Neural crest cell (in vitro differentiated cells): ENCODE measurements at regions not wholly inside any gene's neighbourhood (a gene's known extent, or its start where the extent isn't known, plus 50 kb on each side); places are given as distances from the start of the nearest gene placed in this dataset.

Experiments
- DNase-seq: peaks from one replicate; pipeline ENCODE4 v3.0.0; 2021; ENCODE audit warnings: low read depth, mixed read lengths, low spot score
- H3K27ac Mint-ChIP-seq: one replicate; pipeline ENCODE4 v1.8.0; 2021; ENCODE audit warnings: mild to moderate bottlenecking, mixed read lengths; ENCODE audit not compliant: unreplicated experiment
- H3K27me3 Mint-ChIP-seq: 2 replicates; pipeline ENCODE4 v1.8.0; 2021; ENCODE audit warnings: low read depth, mild to moderate bottlenecking, mixed read lengths
- H3K36me3 Mint-ChIP-seq: 2 replicates; pipeline ENCODE4 v1.8.0; 2021; ENCODE audit warnings: low read depth, mild to moderate bottlenecking, mixed read lengths
- H3K4me1 Mint-ChIP-seq: 2 replicates; pipeline ENCODE4 v1.8.0; 2021; ENCODE audit warnings: mixed read lengths
- H3K4me3 Mint-ChIP-seq: one replicate; pipeline ENCODE4 v1.8.0; 2021; ENCODE audit warnings: mild to moderate bottlenecking, mixed read lengths
- H3K9me3 Mint-ChIP-seq: 2 replicates; pipeline ENCODE4 v1.8.0; 2021; ENCODE audit warnings: mixed read lengths
- TF ChIP-seq, protein P1 (sequence below): fragments of 200-600 bp; sonication (generic); conservative IDR thresholded peaks from 2 replicates; pipeline ENCODE4 v1.5.0; 2021; ENCODE audit warnings: antibody characterized with exemption, mild to moderate bottlenecking

DNA sequence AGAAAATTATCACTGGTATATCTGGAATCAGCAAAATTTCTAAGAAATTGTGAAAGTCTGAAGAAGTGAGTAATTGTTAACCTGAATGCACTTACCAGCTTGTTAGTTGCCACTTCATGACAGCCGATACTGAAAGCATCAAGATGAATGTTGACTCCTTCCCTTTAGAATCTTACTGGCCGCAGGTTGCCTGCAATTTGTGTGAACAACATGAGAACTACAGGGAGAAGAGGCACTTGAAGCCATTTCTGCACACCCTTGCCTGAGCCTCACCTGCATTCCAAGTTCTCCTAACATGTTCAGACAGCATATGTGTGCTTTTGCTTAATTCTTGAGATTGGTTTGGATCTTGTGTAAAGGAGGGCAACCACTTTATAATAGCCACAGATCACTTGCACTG lies 59.2 kb upstream of the SSX2IP start:
- no peak overlapping the region for H3K4me3 Mint-ChIP-seq
- H3K9me3 Mint-ChIP-seq, result no peaks in the 10 kb centered on the region
- TF ChIP-seq, protein P1, sequence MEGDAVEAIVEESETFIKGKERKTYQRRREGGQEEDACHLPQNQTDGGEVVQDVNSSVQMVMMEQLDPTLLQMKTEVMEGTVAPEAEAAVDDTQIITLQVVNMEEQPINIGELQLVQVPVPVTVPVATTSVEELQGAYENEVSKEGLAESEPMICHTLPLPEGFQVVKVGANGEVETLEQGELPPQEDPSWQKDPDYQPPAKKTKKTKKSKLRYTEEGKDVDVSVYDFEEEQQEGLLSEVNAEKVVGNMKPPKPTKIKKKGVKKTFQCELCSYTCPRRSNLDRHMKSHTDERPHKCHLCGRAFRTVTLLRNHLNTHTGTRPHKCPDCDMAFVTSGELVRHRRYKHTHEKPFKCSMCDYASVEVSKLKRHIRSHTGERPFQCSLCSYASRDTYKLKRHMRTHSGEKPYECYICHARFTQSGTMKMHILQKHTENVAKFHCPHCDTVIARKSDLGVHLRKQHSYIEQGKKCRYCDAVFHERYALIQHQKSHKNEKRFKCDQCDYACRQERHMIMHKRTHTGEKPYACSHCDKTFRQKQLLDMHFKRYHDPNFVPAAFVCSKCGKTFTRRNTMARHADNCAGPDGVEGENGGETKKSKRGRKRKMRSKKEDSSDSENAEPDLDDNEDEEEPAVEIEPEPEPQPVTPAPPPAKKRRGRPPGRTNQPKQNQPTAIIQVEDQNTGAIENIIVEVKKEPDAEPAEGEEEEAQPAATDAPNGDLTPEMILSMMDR, result no peak
- DNase-seq, result no peak
- H3K4me1 Mint-ChIP-seq, result peaks cover 15% of the 10 kb centered on the region
- H3K27me3 Mint-ChIP-seq, result peaks cover 7% of the 10 kb centered on the region
- no peak overlapping the region for H3K27ac Mint-ChIP-seq
- no peaks in the 10 kb centered on the region for H3K36me3 Mint-ChIP-seq

GRCh38 chr1:84748364-84748763 lies 58.1 kb upstream of the SSX2IP start:
- DNase-seq, result no peak
- peaks cover 6% of the 10 kb centered on the region for H3K27me3 Mint-ChIP-seq
- peaks cover 13% of the 10 kb centered on the region for H3K4me1 Mint-ChIP-seq
- H3K27ac Mint-ChIP-seq, result no peak overlapping the region
- TF ChIP-seq, protein P1, result no peak
- H3K36me3 Mint-ChIP-seq, result no peaks in the 10 kb centered on the region
- no peak overlapping the region for H3K4me3 Mint-ChIP-seq
- no peaks in the 10 kb centered on the region for H3K9me3 Mint-ChIP-seq

DNA sequence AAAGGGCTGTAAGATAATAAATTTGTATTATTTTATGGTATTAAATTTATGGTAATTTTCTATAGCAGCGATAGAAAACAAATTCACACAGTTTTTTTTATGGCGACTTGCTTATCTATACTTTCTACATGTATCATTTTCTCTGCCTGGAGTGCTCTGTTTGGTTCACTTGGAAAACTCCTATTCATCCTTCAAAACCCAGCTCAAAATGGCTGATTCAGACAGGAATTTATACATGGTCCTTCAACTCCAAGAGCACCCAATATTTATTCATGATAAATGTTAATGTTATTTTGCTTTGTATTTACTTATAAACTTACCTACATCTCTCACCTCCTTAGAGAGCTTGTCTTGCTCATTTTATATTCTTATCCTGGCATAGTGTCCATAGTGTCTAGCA lies 55.6 kb upstream of the SSX2IP start:
- Mint-ChIP-seq H3K27ac (no peak overlapping the region), H3K4me3 (no peak overlapping the region), H3K27me3 (peaks cover 3% of the 10 kb centered on the region), H3K4me1 (peaks cover 10% of the 10 kb centered on the region), H3K9me3 (no peaks in the 10 kb centered on the region), H3K36me3 (no peaks in the 10 kb centered on the region)
- TF ChIP-seq, protein P1, result no peak
- no peak for DNase-seq

DNA sequence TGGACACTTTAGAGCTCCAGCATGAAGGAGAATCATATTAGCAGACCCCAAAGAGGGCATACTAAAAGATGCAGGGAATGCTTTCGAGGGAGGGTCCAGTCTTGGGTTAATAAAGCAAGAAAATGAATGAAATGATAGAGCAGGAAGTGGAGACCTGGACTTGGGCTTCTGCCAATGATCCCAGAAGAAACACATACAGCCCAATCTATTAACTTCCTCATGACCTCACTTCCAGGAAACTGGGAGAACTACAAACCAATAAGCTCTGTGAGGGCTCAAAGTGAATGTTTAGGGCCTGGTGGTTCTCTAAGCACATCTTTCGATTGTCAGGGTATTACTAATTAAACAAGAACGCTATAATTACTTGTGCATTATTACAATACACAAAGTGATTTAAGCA lies 53.6 kb upstream of the SSX2IP start:
- DNase-seq, result no peak
- Mint-ChIP-seq H3K36me3 (no peaks in the 10 kb centered on the region), H3K27ac (peak overlapping the region; percentile 27), H3K4me1 (no peaks in the 10 kb centered on the region), H3K4me3 (no peak overlapping the region), H3K27me3 (no peaks in the 10 kb centered on the region), H3K9me3 (no peaks in the 10 kb centered on the region)
- TF ChIP-seq, protein P1, result no peak

DNA sequence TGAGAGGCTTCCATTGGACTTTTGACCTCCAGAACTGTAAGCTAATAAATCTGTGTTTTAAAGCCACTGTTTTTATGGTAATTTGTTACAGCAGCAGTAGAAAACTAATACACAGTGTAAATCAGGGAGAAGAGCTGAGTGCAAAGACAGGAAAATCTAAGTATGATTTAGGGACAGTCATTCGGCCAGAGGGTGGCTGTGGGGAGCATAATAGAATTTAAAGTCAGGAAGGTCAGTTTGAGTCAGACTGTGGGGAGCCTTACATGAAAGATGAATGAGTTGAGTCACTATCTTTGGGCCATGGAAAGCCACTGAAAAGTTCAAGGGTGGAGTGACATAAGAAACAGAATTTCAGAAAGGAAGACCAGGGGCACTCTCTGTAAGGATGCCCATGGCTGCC lies 52.4 kb upstream of the SSX2IP start:
- Mint-ChIP-seq H3K9me3 (no peaks in the 10 kb centered on the region), H3K36me3 (no peaks in the 10 kb centered on the region), H3K4me1 (no peaks in the 10 kb centered on the region), H3K27ac (no peak overlapping the region), H3K27me3 (no peaks in the 10 kb centered on the region), H3K4me3 (no peak overlapping the region)
- DNase-seq, result no peak
- TF ChIP-seq, protein P1, result no peak
